Tibial nerve (tissue), 3 donors: ENCODE measurements at regions not wholly inside any gene's neighbourhood (a gene's known extent, or its start where the extent isn't known, plus 50 kb on each side); places are given as distances from the start of the nearest gene placed in this dataset.

Source experiments
- POLR2A ChIP-seq, 2 donors: fragments of 450-650 bp; IDR thresholded peaks; one replicate each; pipeline ENCODE4 v1.6.1; 2017; ENCODE audit warnings: antibody characterized with exemption in 2 of 2, mild to moderate bottlenecking in 2 of 2, moderate library complexity in 2 of 2
- TF ChIP-seq, protein P1 (sequence below), 5 experiments: fragments of 200-600 bp in 3 of 5; fragments of 450-650 bp in 2 of 5; sonication (generic) in 3 of 5; IDR thresholded peaks; one replicate each; pipeline ENCODE4 v1.5.1; 2016 to 2019; ENCODE audit warnings: antibody characterized with exemption in 5 of 5, mild to moderate bottlenecking in 3 of 5, moderate library complexity in 2 of 5

DNA sequence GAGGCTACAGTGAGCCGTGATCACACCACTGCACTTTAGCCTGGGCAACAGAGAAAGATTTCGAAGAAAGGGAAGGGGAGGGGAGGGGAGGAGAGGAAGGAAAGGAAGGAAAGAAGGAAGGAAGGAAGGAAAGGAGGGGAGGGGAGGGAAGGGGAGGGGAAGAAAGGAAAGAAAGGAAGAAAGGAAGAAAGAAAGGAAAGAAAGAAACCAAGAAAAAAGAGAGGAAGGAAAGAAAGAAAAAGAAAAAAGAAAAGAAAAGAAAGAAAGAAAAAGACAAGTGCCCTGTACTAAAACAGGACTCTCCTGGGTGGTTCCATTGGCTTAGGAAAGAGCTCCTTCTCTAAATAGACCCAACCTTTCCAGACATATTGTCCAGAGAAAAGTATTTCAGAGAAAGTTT is 136.6 kb downstream of the PXDC1 start:
- TF ChIP-seq POLR2A (IDR thresholded peaks at IDR 0.05), result no peak
- TF ChIP-seq, protein P1, sequence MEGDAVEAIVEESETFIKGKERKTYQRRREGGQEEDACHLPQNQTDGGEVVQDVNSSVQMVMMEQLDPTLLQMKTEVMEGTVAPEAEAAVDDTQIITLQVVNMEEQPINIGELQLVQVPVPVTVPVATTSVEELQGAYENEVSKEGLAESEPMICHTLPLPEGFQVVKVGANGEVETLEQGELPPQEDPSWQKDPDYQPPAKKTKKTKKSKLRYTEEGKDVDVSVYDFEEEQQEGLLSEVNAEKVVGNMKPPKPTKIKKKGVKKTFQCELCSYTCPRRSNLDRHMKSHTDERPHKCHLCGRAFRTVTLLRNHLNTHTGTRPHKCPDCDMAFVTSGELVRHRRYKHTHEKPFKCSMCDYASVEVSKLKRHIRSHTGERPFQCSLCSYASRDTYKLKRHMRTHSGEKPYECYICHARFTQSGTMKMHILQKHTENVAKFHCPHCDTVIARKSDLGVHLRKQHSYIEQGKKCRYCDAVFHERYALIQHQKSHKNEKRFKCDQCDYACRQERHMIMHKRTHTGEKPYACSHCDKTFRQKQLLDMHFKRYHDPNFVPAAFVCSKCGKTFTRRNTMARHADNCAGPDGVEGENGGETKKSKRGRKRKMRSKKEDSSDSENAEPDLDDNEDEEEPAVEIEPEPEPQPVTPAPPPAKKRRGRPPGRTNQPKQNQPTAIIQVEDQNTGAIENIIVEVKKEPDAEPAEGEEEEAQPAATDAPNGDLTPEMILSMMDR (IDR thresholded peaks at IDR 0.05), result no peak
